Endothelial cell of umbilical vein (primary cell): ENCODE measurements at regions not wholly inside any gene's neighbourhood (a gene's known extent, or its start where the extent isn't known, plus 50 kb on each side); places are given as distances from the start of the nearest gene placed in this dataset.

Experiments
- BruUV-seq: library from RNA; stranded (reverse); fragments of 400-500 nt; replicated peaks from 2 replicates; lab custom pipeline; 2021; lab: Mats Ljungman, UMichigan
- CTCF ChIA-PET: fragments of 300-600, 350-600 bp; sonication (Branson Sonifier 250); formaldehyde crosslinking; loops from one replicate; lab custom pipeline; 2021; ENCODE audit warnings: antibody characterized with exemption, inconsistent platforms; lab: Charles Lee
- POLR2A ChIA-PET: fragments of 300-600, 350-600 bp; sonication (Branson Sonifier 250); formaldehyde crosslinking; loops from one replicate; lab custom pipeline; 2021; ENCODE audit warnings: antibody characterized with exemption, inconsistent platforms; lab: Charles Lee
- DNase-seq: peaks from one replicate; pipeline ENCODE4 v3.0.0-alpha.2; 2011; ENCODE audit warnings: low read depth, low spot score
- FAIRE-seq: peaks from 2 replicates; lab custom pipeline; 2011; peaks lifted over from hg19 to GRCh38; lab: Jason Lieb, UNC
- H2AFZ ChIP-seq: 2 replicates; pipeline ENCODE4 v1.6.0; 2012; ENCODE audit warnings: low read depth, low read length, control low read depth, inconsistent platforms
- H3K27ac ChIP-seq: 2 replicates; pipeline ENCODE4 v1.5.1; 2011; ENCODE audit warnings: low read depth, mild to moderate bottlenecking, control low read depth, low read length, moderate library complexity; ENCODE audit not compliant: insufficient read depth
- H3K27me3 ChIP-seq, 2 experiments: 2 replicates each; pipeline versions ENCODE4 v1.6.0 to v1.6.1; 2011; ENCODE audit warnings: low read length in 2 of 2, mixed read lengths in 1 of 2; ENCODE audit not compliant: control insufficient read depth in 2 of 2, insufficient read depth in 2 of 2
- H3K36me3 ChIP-seq, 2 experiments: 2 replicates in 1 of 2; 3 replicates in 1 of 2; pipeline ENCODE4 v1.5.1; 2011; ENCODE audit warnings: low read length in 2 of 2, mild to moderate bottlenecking in 1 of 2, moderate library complexity in 1 of 2; ENCODE audit not compliant: control insufficient read depth in 2 of 2, insufficient read depth in 2 of 2; ENCODE audit errors: extremely low read depth in 1 of 2
- H3K4me1 ChIP-seq: 3 replicates; pipeline ENCODE4 v1.5.1; 2011; ENCODE audit warnings: mild to moderate bottlenecking, low read length; ENCODE audit not compliant: control insufficient read depth, insufficient read depth; ENCODE audit errors: extremely low read depth
- H3K4me2 ChIP-seq: 2 replicates; pipeline ENCODE4 v1.6.1; 2011; ENCODE audit warnings: low read length, control low read depth, mixed read lengths; ENCODE audit not compliant: insufficient read depth
- H3K4me3 ChIP-seq, 3 experiments: fragments of 200-600 bp in 1 of 3; sonication (generic), shearing (Covaris generic) in 1 of 3; replicated peaks in 1 of 3; 2 replicates each; pipeline ENCODE4 v1.5.1; 2011 to 2016; ENCODE audit warnings: control low read depth in 3 of 3, low read length in 3 of 3, mild to moderate bottlenecking in 2 of 3, inconsistent platforms in 1 of 3, low read depth in 1 of 3, moderate library complexity in 1 of 3; ENCODE audit not compliant: insufficient read depth in 1 of 3
- H3K79me2 ChIP-seq: 2 replicates; pipeline ENCODE4 v1.6.0; 2012; ENCODE audit warnings: low read length, inconsistent platforms; ENCODE audit not compliant: control insufficient read depth, insufficient read depth
- H3K9ac ChIP-seq: replicated peaks from 2 replicates; pipeline ENCODE3; 2011; ENCODE audit warnings: low read length, control low read depth; ENCODE audit not compliant: insufficient read depth; ENCODE audit errors: extremely low read depth
- H3K9me1 ChIP-seq: replicated peaks from 3 replicates; pipeline ENCODE4 v1.6.0; 2011; ENCODE audit warnings: mild to moderate bottlenecking, low read length; ENCODE audit not compliant: control insufficient read depth, insufficient read depth; ENCODE audit errors: extremely low read depth
- H3K9me3 ChIP-seq: replicated peaks from 2 replicates; pipeline ENCODE4 v1.5.1; 2012; ENCODE audit warnings: low read length, inconsistent platforms; ENCODE audit not compliant: control insufficient read depth, insufficient read depth
- H4K20me1 ChIP-seq: replicated peaks from 2 replicates; pipeline ENCODE3; 2011; ENCODE audit warnings: mild to moderate bottlenecking, low read length; ENCODE audit not compliant: control insufficient read depth, insufficient read depth; ENCODE audit errors: extremely low read depth
- EZH2 ChIP-seq: IDR thresholded peaks from 2 replicates; pipeline ENCODE4 v1.6.1; 2012; ENCODE audit warnings: borderline replicate concordance, low read depth, mild to moderate bottlenecking, moderate library complexity, low read length, inconsistent platforms; ENCODE audit not compliant: severe bottlenecking
- FOS ChIP-seq: IDR thresholded peaks from 2 replicates; pipeline ENCODE4 v1.6.1; 2011; ENCODE audit warnings: mild to moderate bottlenecking, low read length, moderate library complexity, borderline replicate concordance; ENCODE audit not compliant: insufficient read depth
- GATA2 ChIP-seq: IDR thresholded peaks from 2 replicates; pipeline ENCODE4 v1.7.0; 2011; ENCODE audit warnings: low read depth, mild to moderate bottlenecking, moderate library complexity, mixed read lengths, low read length; ENCODE audit not compliant: insufficient read length, insufficient read depth
- JUN ChIP-seq: IDR thresholded peaks from 2 replicates; pipeline ENCODE4 v1.6.1; 2011; ENCODE audit warnings: borderline replicate concordance, low read depth; ENCODE audit not compliant: insufficient read length, insufficient read depth
- MYC ChIP-seq: IDR thresholded peaks from one replicate; pipeline ENCODE4 v1.6.1; 2011; ENCODE audit warnings: mild to moderate bottlenecking, low read depth, low read length
- POLR2A ChIP-seq: IDR thresholded peaks from 2 replicates; pipeline ENCODE4 v1.6.1; 2012; ENCODE audit warnings: low read depth, mild to moderate bottlenecking, control low read depth, low read length
- POLR2AphosphoS5 ChIP-seq: IDR thresholded peaks from 2 replicates; pipeline ENCODE4 v1.6.1; 2012; ENCODE audit warnings: low read depth, mild to moderate bottlenecking, control low read depth, low read length, moderate library complexity; ENCODE audit not compliant: insufficient read depth
- dilution Hi-C: fragments of 300-500 bp; cut with MboI; formaldehyde crosslinking; loops from one replicate; pipeline ENCODE4 v1.15.0; 2019; ENCODE audit warnings: low sequenced_read_pairs; ENCODE audit not compliant: extremely low pct_ligation_motif_present
- intact Hi-C: fragments of 100-400 bp; cut with micrococcal nuclease; formaldehyde crosslinking; loops from one replicate; pipeline ENCODE4 v1.10.0; 2022
- TF ChIP-seq, protein P1 (sequence below): IDR thresholded peaks from 2 replicates; pipeline ENCODE4 v1.6.1; 2011; ENCODE audit not compliant: insufficient read depth, insufficient read length
- TF ChIP-seq, protein P2 (sequence below), 2 donors: IDR thresholded peaks; 1 replicate in 1 of 2; 2 replicates in 1 of 2; pipeline ENCODE4 v1.5.1; 2011; ENCODE audit warnings: low read length in 2 of 2, mild to moderate bottlenecking in 2 of 2, moderate library complexity in 2 of 2, control low read depth in 1 of 2, inconsistent platforms in 1 of 2, low read depth in 1 of 2; ENCODE audit not compliant: insufficient read depth in 1 of 2; ENCODE audit errors: extremely low read depth in 1 of 2

DNA sequence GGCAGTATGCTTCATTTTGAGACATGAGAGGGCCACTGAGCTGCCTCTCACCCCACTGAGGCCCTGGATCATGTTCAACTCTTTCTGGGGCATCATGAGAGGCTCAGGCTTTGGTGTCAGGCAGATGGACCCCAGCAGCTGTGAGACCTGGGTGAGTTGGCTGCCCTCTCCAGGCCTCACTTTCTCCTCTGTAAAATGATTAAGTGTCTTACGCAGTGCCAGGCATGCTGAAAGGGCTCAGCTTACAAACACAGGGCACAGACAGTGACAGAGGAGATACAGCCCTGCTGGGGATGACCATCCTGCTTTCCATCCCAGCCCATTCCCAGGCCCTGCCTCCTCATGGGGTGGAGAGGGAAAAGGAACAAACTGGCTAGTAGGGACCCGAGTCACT is 387.4 kb downstream of the MATN1 start:
- no TSS peak for BruUV-seq
- Histone ChIP-seq H3K4me2 (no peak overlapping the region), H3K4me3 (no peak overlapping the region), H3K9me3 (no peaks in the 10 kb centered on the region), H3K4me1 (no peaks in the 10 kb centered on the region), H2AFZ (no peak overlapping the region), H3K79me2 (no peaks in the 10 kb centered on the region), H3K27ac (no peak overlapping the region), H4K20me1 (no peaks in the 10 kb centered on the region), H3K27me3 (no peaks in the 10 kb centered on the region), H3K9ac (no peak overlapping the region), H3K36me3 (no peaks in the 10 kb centered on the region), H3K9me1 (no peaks in the 10 kb centered on the region)
- TF ChIP-seq FOS = no peak
- no peak for TF ChIP-seq EZH2
- no peak for TF ChIP-seq MYC
- no peak for TF ChIP-seq JUN
- TF ChIP-seq POLR2A = no peak
- TF ChIP-seq, protein P1, sequence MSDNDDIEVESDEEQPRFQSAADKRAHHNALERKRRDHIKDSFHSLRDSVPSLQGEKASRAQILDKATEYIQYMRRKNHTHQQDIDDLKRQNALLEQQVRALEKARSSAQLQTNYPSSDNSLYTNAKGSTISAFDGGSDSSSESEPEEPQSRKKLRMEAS = no peak
- TF ChIP-seq POLR2AphosphoS5 = no peak
- no peak for TF ChIP-seq GATA2
- TF ChIP-seq, protein P2, sequence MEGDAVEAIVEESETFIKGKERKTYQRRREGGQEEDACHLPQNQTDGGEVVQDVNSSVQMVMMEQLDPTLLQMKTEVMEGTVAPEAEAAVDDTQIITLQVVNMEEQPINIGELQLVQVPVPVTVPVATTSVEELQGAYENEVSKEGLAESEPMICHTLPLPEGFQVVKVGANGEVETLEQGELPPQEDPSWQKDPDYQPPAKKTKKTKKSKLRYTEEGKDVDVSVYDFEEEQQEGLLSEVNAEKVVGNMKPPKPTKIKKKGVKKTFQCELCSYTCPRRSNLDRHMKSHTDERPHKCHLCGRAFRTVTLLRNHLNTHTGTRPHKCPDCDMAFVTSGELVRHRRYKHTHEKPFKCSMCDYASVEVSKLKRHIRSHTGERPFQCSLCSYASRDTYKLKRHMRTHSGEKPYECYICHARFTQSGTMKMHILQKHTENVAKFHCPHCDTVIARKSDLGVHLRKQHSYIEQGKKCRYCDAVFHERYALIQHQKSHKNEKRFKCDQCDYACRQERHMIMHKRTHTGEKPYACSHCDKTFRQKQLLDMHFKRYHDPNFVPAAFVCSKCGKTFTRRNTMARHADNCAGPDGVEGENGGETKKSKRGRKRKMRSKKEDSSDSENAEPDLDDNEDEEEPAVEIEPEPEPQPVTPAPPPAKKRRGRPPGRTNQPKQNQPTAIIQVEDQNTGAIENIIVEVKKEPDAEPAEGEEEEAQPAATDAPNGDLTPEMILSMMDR (IDR thresholded peaks at IDR 0.05; ENCODE audit: extremely low read depth in 1 of 2, insufficient read depth in 1 of 2, low read depth in 1 of 2, low read length in 2 of 2) = no peak
- DNase-seq (no peak), FAIRE-seq (no peak)
- ChIA-PET POLR2A (no interaction called here), CTCF (no interaction called here)
- dilution Hi-C loops (no loop called here), intact Hi-C loops (no loop called here)
